ENCODE measurements at regions not wholly inside any gene's neighbourhood (a gene's known extent, or its start where the extent isn't known, plus 50 kb on each side); places are given as distances from the start of the nearest gene placed in this dataset.

DNA sequence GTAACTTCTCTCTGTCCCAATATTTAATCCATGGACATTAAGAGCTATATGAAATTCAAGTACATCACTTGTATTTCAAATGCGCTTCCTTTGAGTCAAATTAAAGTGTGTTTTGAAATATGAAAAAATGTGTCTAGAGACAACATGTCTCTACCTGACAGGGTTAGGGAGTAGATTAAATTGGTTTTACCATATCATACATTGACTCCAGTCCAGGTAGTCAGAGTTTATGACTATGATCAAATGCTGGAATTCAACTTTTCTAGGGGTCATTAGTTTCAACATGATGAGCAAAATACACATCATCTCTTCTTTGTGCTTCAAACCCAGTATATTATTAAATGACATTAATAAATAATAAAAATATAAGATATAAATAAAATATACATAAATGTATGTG is 259.2 kb downstream of the CDH10 start:
- no peak for DNase-seq

DNA sequence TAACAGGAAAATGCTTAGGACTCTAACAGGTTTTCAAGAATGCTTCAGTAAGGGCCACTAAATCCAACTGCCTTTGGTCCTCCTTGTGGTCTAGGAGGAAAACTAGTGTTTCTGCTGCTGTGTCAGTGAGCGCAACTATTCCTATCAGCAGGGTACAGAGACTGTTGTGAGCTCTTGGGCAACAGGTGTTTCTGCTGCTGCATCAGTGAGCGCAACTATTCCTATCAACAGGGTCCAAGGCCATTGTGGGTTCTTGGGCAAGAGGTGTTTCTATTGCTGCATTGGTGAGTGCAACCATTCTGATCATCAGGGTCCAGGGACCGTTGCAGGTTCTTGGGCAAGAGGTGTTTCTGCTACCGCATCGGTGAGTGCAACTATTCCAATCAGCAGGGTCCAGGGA is 256.3 kb downstream of the CDH10 start:
- DNase-seq: no peak

DNA sequence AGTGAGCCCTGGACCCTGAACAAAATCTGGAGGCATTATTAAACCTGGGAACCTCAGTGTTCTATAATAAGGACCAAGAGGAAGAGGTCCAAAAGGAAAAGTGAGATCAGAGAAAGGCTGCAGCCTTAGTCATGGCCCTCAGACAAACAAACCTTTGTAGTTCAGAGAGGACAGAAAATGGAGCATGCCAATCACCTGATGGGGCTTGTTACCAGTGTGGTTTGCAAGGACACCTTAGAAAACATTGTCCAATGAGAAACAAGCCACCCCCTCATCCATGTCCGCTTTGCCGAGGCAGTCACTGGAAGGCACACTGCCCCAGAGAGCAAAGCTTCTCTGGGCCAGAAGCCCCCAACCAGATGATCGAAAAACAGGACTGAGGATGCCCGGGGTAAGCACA is 254.8 kb downstream of the CDH10 start:
- DNase-seq: no peak

DNA sequence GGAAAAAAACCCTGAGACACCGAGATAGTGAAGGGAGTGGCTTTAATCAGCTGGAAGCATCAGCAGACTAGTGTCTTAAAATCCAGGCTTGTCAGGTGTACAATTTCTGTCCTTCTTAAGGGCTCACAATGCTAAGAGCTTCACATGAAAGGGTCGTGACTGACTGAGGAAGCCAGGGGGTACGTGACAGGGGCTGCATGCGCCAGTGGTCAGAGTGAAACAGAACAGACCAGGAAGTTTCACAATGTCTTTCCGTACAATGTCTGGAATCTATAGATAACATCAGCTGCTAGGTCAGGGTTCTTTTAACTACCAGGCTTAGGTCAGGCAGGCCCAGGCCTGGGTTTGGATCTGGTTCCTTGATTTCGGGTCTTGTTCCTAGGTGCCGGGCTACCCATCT is 253.0 kb downstream of the CDH10 start:
- no peak for DNase-seq

DNA sequence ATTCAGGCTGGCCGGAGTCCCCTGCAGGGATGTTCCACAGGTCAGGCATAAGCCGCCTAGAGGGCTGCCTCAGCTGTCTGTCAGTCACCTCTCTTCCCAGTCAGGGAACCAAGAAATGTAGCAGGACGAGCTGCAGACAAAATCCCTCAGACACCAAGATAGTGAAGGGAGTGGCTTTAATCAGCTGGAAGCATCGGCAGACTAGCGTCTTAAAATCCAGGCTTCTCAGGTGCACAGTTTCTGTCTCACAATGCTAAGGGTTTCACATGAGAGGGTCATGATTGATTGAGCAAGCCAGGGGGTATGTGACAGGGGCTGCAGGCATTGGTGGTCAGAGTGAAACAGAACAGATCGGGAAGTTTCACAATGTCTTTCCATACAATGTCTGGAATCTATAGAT is 247.2 kb downstream of the CDH10 start:
- no peak for DNase-seq

DNA sequence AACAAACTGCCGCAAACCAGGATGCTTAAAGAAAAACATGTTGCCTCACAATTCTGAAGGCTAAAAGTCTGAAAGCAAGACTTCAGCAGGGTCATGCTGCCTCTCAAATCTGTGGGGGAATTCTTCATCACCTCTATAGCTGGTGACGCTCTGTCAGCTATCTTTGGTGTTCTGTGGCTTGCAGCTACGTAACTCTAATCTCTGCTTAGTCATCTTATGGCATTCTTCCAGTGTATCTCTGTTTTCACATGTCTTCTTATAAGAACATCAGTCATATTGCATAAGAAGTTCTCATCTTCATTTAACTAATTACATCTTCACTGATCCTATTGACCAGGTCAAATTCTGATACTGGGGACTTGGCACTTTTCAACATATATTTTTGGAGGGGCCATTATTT is 243.0 kb downstream of the CDH10 start:
- no peak for DNase-seq

DNA sequence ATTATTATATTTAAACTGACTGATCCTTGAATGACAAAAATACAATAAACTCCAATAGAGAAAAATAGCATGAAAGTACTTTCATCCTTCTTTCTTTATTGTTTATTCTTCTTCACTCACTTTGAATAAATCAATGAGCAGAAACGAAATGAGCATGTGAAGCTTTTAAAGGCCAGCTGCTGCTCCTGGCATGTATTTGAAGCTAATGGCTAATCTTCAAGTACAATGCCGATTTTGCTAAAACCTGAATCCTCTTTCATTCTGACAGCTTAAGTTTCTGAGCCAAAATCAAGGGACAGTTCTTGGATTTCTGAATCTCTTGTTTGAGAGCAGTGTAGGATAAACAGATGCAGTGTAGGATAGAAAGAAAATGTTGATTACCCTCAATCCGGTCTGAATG is 237.3 kb downstream of the CDH10 start:
- peak; percentile 4 for DNase-seq

DNA sequence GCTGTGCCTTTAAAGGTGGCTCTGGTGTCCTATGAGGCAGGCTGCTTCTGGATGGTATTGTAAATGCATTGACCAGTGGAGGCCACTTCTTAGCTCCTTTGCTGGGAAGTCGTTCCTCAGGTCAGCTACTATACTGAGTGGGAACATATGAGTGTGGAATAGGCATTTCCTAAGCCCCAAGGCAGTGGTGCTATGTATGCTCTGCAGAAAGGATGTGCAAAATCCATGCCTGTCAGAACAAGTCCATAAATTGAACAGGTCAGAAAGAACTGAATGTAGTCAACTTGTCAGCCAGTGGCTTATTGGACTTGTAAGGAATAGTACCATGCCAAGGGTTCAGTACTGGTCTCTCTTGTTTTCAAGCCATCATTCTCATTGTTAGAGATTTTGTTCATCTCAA is 216.4 kb downstream of the CDH10 start:
- DNase-seq: no peak

DNA sequence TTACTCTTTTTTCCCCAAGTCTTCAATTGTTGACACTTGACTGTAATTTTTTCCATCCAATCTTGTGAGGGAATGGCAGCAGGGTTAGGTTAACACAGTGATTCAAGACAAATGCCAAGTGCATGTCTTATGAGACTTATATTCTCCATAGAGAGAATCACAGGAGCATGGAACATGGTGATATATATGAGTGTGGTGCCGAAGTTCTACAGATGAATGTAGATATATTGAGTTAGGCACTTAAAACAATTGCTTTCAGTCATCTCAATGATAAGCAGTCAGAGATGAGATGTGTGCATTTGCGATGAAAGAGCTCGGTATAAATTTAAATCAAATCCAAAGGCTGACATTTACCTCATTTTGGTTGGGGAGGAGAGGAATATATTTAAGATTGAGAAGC is 211.2 kb downstream of the CDH10 start:
- no peak for DNase-seq
